ENCODE measurements at regions not wholly inside any gene's neighbourhood (a gene's known extent, or its start where the extent isn't known, plus 50 kb on each side); places are given as distances from the start of the nearest gene placed in this dataset.
"Not testable (repeated sequence)": the region's sequence is repeated elsewhere in the genome, so short reads cannot be mapped to it uniquely, and the experiment has no call there.

GRCh38 chr5:174794931-174795672 lies 70.7 kb downstream of the MSX2 start:
- no peaks in the 10 kb centered on the region for H3K4me1 Mint-ChIP-seq
- no peaks in the 10 kb centered on the region for H3K9me3 Mint-ChIP-seq
- peaks cover 27% of the 10 kb centered on the region for H3K27me3 Mint-ChIP-seq
- no peak overlapping the region for H3K27ac Mint-ChIP-seq
- no peak for ATAC-seq (replicated peaks)
- H3K4me3 Mint-ChIP-seq: no peak overlapping the region
- H3K36me3 Mint-ChIP-seq (ENCODE audit: low read depth): no peaks in the 10 kb centered on the region

DNA sequence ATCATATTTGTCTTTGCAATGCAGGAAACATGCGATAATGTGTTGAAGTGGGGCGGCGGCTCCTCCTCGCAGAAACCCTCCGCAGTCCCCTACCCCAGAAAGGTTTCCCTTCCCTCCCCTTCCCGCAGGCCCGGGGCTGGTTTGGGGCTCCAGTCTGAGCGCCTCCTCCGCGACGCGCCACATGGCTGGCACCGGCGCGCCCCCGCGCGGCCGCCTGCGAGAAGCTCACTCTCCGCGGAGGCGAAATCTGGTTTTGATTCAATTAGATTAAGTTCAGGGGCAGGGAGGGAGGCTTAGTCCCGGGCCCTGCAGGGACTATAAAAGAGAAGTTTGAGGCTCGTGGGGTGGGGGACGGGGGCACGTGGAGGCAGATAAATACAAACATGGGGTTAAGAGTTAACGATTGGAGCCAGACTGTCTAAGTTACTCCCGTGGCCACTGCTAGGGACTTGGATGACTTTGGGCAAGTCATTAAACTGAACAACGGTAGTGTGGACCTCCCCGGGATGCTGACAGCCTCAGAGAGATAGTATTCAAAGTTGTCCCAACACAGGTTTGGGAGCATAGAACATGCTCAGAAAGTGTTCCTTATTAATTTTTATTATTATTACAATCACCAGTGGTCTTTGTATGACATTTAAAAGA lies 69.4 kb downstream of the MSX2 start:
- no peak overlapping the region for H3K4me3 Mint-ChIP-seq
- peak; percentile 60 for ATAC-seq (replicated peaks)
- no peak overlapping the region for H3K27ac Mint-ChIP-seq
- H3K4me1 Mint-ChIP-seq: no peaks in the 10 kb centered on the region
- H3K36me3 Mint-ChIP-seq (ENCODE audit: low read depth): no peaks in the 10 kb centered on the region
- H3K9me3 Mint-ChIP-seq: no peaks in the 10 kb centered on the region
- peaks cover 24% of the 10 kb centered on the region for H3K27me3 Mint-ChIP-seq

DNA sequence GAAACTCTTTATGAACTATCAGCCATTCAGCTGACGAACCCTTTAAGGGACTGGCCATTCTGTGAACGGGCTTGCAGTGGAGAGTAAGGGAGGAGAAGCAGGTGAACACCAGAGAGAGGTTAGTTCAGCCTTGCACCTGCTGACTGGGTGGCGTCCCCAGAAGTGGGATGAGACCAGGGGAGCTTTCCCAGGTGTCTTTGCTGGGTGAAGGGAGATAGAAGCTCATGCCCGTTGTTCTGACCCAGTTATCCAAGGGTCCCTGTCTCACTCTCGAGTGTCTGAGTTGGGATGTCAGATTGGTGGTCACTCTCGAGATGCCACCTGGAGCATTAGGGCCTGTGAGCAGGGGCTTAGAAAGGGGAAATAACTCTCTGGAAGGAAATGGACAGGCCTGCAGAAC lies 68.7 kb downstream of the MSX2 start:
- no peaks in the 10 kb centered on the region for H3K4me1 Mint-ChIP-seq
- H3K27me3 Mint-ChIP-seq: peaks cover 24% of the 10 kb centered on the region
- ATAC-seq (replicated peaks): no peak
- H3K9me3 Mint-ChIP-seq: no peaks in the 10 kb centered on the region
- H3K4me3 Mint-ChIP-seq: no peak overlapping the region
- H3K36me3 Mint-ChIP-seq (ENCODE audit: low read depth): no peaks in the 10 kb centered on the region
- no peak overlapping the region for H3K27ac Mint-ChIP-seq

GRCh38 chr5:174792265-174792664 lies 67.9 kb downstream of the MSX2 start:
- H3K9me3 Mint-ChIP-seq; H3K4me3 Mint-ChIP-seq; ATAC-seq (replicated peaks); H3K36me3 Mint-ChIP-seq (ENCODE audit: low read depth); H3K27ac Mint-ChIP-seq; H3K4me1 Mint-ChIP-seq: not testable (repeated sequence)
- H3K27me3 Mint-ChIP-seq: peaks cover 23% of the 10 kb centered on the region

- no peak for ATAC-seq (replicated peaks)
- Mint-ChIP-seq H3K27ac (no peak overlapping the region), H3K27me3 (peaks cover 21% of the 10 kb centered on the region), H3K9me3 (no peaks in the 10 kb centered on the region), H3K4me3 (no peak overlapping the region), H3K4me1 (no peaks in the 10 kb centered on the region), H3K36me3 (ENCODE audit: low read depth) (no peaks in the 10 kb centered on the region)
Observed at GRCh38 chr5:174790906-174791305, 66.5 kb downstream of the MSX2 start.

GRCh38 chr5:174789596-174789995 lies 65.2 kb downstream of the MSX2 start:
- Mint-ChIP-seq H3K9me3 (peaks cover 6% of the 10 kb centered on the region), H3K4me3 (no peak overlapping the region), H3K27ac (no peak overlapping the region), H3K4me1 (no peaks in the 10 kb centered on the region), H3K36me3 (ENCODE audit: low read depth) (no peaks in the 10 kb centered on the region), H3K27me3 (peaks cover 22% of the 10 kb centered on the region)
- ATAC-seq (replicated peaks): no peak

- Mint-ChIP-seq H3K27me3 (peaks cover 11% of the 10 kb centered on the region), H3K27ac (no peak overlapping the region), H3K4me3 (no peak overlapping the region), H3K4me1 (no peaks in the 10 kb centered on the region), H3K36me3 (ENCODE audit: low read depth) (no peaks in the 10 kb centered on the region), H3K9me3 (peaks cover 6% of the 10 kb centered on the region)
- ATAC-seq (replicated peaks): no peak
Observed at GRCh38 chr5:174785120-174785680, 60.8 kb downstream of the MSX2 start.
